ENCODE measurements at regions not wholly inside any gene's neighbourhood (a gene's known extent, or its start where the extent isn't known, plus 50 kb on each side); places are given as distances from the start of the nearest gene placed in this dataset.

- H3K9ac ChIP-seq (ENCODE audit: low read depth, low read length) = no peak overlapping the region
- H3K9me3 ChIP-seq (ENCODE audit: control insufficient read depth, insufficient read depth, low read length) = no peaks in the 10 kb centered on the region
- H3K36me3 ChIP-seq (ENCODE audit: insufficient read depth, low read length) = no peaks in the 10 kb centered on the region
- peaks cover 4% of the 10 kb centered on the region; the same call in 1 of the 2 replicates for H3K4me1 ChIP-seq (ENCODE audit: insufficient read depth, low read length)
These were observed 79.5 kb upstream of the KLHL25 start for GRCh38 chr15:85874236-85874635.

GRCh38 chr15:85875756-85876155 is 81.0 kb upstream of the KLHL25 start:
- Histone ChIP-seq H3K9ac (ENCODE audit: low read depth, low read length) (no peak overlapping the region), H3K36me3 (ENCODE audit: insufficient read depth, low read length) (no peaks in the 10 kb centered on the region), H3K4me1 (ENCODE audit: insufficient read depth, low read length) (peaks cover 4% of the 10 kb centered on the region; the same call in 1 of the 2 replicates), H3K9me3 (ENCODE audit: control insufficient read depth, insufficient read depth, low read length) (no peaks in the 10 kb centered on the region)

DNA sequence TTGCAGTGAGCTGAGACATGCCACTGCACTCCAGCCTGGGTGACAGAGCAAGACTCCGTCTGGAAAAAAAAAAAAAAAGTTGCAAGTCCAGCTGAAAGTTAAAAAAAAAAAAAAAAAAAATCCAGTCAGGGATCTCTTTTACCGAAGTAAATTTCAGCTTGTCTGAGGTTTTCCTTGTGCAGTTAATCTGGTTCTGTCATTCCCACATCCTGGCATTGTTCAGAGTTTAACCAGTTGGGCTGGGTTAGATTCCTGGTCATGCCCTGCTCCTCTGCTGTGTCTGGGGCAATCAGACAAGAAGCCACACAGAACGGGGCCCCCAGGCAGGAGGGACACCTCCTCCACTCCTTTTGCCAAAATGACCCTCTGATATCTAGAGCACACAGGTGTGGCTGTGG is 84.1 kb upstream of the KLHL25 start:
- H3K9ac ChIP-seq (ENCODE audit: low read depth, low read length) = no peak overlapping the region
- H3K4me1 ChIP-seq (ENCODE audit: insufficient read depth, low read length) = peaks cover 4% of the 10 kb centered on the region; the same call in 1 of the 2 replicates
- no peaks in the 10 kb centered on the region for H3K36me3 ChIP-seq (ENCODE audit: insufficient read depth, low read length)
- H3K9me3 ChIP-seq (ENCODE audit: control insufficient read depth, insufficient read depth, low read length) = no peaks in the 10 kb centered on the region

GRCh38 chr15:85879334-85880163 is 84.8 kb upstream of the KLHL25 start:
- Histone ChIP-seq H3K9me3 (ENCODE audit: control insufficient read depth, insufficient read depth, low read length) (no peaks in the 10 kb centered on the region), H3K9ac (ENCODE audit: low read depth, low read length) (no peak overlapping the region), H3K36me3 (ENCODE audit: insufficient read depth, low read length) (no peaks in the 10 kb centered on the region), H3K4me1 (ENCODE audit: insufficient read depth, low read length) (peaks cover 4% of the 10 kb centered on the region; the same call in 1 of the 2 replicates)

- Histone ChIP-seq H3K4me1 (ENCODE audit: insufficient read depth, low read length) (peaks cover 4% of the 10 kb centered on the region; the same call in 1 of the 2 replicates), H3K36me3 (ENCODE audit: insufficient read depth, low read length) (no peaks in the 10 kb centered on the region), H3K9ac (ENCODE audit: low read depth, low read length) (no peak overlapping the region), H3K9me3 (ENCODE audit: control insufficient read depth, insufficient read depth, low read length) (no peaks in the 10 kb centered on the region)
These were observed 85.9 kb upstream of the KLHL25 start for GRCh38 chr15:85880501-85881190.

DNA sequence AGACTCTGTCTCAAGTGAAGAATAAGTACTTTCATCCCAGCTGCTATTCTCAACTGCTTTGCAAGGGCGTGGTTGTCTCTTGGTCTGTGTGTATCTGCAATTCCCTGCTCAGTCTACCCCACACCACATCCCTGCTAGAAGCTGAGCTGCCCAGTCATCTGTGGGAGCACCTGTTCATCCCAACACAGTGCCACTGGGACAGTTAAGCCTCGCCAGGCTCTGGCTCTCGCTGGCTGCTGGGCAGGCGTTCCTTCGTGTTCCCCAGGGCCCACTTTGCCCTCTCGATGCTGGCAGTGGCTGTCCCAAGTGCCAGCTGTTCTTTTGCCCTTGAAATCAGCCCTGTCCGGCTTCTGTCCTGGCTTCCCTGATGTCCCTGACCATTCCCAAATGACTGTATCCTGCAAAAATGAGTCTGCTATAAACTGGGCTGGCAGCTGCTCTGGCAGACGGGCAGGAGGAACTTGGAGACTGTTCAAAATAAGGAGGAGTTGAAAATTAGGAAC is 91.6 kb upstream of the KLHL25 start:
- H3K4me1 ChIP-seq (ENCODE audit: insufficient read depth, low read length) = no peaks in the 10 kb centered on the region
- H3K36me3 ChIP-seq (ENCODE audit: insufficient read depth, low read length) = no peaks in the 10 kb centered on the region
- H3K9me3 ChIP-seq (ENCODE audit: control insufficient read depth, insufficient read depth, low read length) = no peaks in the 10 kb centered on the region
- no peak overlapping the region for H3K9ac ChIP-seq (ENCODE audit: low read depth, low read length)

DNA sequence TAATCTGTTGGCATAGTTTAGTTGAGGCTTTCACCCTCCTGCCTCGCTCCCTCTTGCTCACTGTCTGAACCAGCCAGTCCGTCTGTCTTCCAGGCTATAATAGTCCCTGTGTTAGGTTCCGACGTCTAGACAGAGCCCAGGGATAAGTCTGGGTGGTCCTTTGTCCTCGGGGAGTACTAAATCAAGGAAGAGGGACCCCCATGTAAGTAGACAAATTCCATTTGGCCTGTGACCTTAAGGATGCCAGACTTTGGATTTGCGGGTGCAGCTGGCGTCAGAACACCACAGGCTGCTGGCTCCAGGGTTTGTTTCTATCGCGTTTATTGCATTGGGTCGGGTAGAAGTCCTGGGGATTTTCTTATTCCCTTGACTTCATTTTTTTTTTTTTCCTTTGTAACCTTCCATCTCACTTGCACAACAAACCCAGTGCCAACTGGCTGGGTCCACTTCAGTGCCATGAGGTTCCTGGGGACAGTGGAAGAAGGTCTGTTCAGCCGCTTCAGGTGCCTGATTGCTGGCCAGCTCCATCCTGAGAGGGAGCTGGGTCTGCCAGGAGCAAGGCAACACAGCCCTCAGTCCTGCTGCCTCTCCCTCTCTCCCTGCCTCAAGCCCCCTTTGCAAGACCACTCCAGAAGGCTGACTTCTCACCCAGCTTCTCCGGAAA is 95.4 kb upstream of the KLHL25 start:
- no peak overlapping the region for H3K9ac ChIP-seq (ENCODE audit: low read depth, low read length)
- H3K9me3 ChIP-seq (ENCODE audit: control insufficient read depth, insufficient read depth, low read length) = no peaks in the 10 kb centered on the region
- H3K4me1 ChIP-seq (ENCODE audit: insufficient read depth, low read length) = no peaks in the 10 kb centered on the region
- H3K36me3 ChIP-seq (ENCODE audit: insufficient read depth, low read length) = no peaks in the 10 kb centered on the region

GRCh38 chr15:85890620-85890980 is 95.9 kb upstream of the KLHL25 start:
- Histone ChIP-seq H3K9ac (ENCODE audit: low read depth, low read length) (no peak overlapping the region), H3K4me1 (ENCODE audit: insufficient read depth, low read length) (no peaks in the 10 kb centered on the region), H3K9me3 (ENCODE audit: control insufficient read depth, insufficient read depth, low read length) (no peaks in the 10 kb centered on the region), H3K36me3 (ENCODE audit: insufficient read depth, low read length) (no peaks in the 10 kb centered on the region)

- H3K9ac ChIP-seq (ENCODE audit: low read depth, low read length) = no peak overlapping the region
- no peaks in the 10 kb centered on the region for H3K4me1 ChIP-seq (ENCODE audit: insufficient read depth, low read length)
- H3K36me3 ChIP-seq (ENCODE audit: insufficient read depth, low read length) = no peaks in the 10 kb centered on the region
- no peaks in the 10 kb centered on the region for H3K9me3 ChIP-seq (ENCODE audit: control insufficient read depth, insufficient read depth, low read length)
These were observed 96.7 kb upstream of the KLHL25 start for GRCh38 chr15:85891470-85891869.

DNA sequence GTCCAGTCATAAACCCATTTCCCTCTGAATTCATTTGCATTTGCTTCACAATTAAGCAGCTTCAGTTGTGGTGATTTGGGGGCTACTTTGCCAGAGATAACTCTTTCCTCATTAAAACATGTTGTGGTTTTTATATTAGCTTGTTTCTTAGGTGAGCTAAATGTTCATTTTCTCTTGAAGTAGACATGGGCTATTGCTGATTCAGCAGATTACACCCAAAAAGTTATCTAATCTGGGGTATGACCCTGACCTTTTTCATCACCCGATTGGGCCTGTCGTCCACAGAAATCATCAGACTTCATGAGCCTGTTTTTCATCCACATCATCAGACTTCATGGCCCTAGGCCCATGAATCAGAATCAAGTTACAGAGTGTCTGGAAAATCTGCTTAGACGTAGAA is 97.5 kb upstream of the KLHL25 start:
- Histone ChIP-seq H3K9ac (ENCODE audit: low read depth, low read length) (no peak overlapping the region), H3K36me3 (ENCODE audit: insufficient read depth, low read length) (no peaks in the 10 kb centered on the region), H3K9me3 (ENCODE audit: control insufficient read depth, insufficient read depth, low read length) (no peaks in the 10 kb centered on the region), H3K4me1 (ENCODE audit: insufficient read depth, low read length) (0 out of 2 replicates have a peak, but pooled peaks cover 2% of the 10 kb centered on the region)

DNA sequence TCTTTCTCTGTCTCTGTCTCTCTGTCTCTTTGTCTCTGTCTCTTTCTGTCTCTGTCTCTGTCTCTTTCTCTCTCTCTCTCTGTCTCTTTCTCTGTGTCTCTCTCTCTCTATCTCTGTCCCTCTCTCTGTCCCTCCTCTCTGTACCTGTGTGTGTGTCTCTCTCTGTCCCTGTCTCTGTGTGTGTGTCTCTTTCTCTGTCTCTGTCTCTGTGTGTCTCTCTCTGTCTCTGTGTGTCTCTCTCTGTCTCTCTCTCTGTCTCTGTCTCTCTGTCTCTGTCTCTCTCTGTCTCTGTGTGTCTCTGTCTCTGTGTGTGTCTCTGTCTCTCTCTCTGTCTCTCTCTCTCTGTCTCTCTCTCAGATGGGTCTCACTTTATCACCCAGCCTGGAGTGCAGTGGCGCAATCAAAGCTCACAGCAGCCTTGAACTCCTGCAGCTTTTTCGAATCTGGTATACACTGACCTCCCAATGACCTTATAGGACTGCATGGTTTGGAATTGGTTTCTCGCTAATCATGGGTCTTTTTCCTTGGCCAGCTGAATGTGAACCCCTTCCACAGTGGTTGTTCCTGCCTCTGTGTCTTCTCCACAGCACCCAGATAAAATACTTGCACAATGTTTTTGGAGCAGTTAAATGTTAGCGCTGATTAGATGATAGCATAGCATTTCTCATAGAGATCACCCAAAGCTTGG is 102.6 kb upstream of the KLHL25 start:
- Histone ChIP-seq H3K36me3 (ENCODE audit: insufficient read depth, low read length) (no peaks in the 10 kb centered on the region), H3K9ac (ENCODE audit: low read depth, low read length) (no peak overlapping the region), H3K9me3 (ENCODE audit: control insufficient read depth, insufficient read depth, low read length) (no peaks in the 10 kb centered on the region), H3K4me1 (ENCODE audit: insufficient read depth, low read length) (peaks cover 17% of the 10 kb centered on the region)

DNA sequence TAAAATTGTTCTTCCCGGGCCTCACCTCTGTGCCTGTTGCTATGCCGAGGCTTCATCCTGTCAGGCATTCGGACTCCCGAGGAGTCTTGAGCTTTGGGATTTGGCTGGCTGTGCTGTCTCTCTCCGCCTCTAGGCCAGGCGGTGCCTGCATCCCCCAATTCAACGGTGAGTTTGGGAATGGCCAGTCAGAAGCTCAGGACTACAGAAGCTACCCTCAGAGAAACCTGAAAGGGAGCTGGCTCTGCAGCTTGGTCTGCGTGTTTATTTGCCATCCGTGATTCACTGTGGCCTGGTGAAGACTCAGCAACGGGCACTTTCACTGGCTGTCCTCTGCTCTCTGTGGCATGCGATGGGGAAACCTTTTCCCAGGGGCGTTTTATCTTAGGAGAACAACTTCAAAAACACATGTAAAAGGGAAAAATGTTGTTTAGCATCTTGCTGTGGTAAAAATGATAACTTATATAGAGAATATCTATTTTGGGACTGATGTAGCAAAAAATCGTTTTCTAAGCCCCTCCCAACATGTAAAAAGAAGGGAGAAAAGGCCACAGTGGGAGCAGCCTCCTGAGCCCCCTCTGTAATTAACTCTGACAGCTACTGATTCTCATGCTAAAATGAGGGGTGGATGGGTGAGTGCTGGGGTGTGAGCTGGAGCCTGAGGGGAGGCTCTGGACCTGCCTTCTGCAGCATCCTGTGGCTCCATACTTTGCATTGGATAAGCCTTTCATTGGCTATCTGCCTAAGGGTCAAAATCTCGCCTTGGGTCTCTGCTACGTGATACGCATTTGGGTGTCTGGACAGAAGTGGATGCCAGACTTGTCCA is 103.4 kb upstream of the KLHL25 start:
- Histone ChIP-seq H3K9me3 (ENCODE audit: control insufficient read depth, insufficient read depth, low read length) (no peaks in the 10 kb centered on the region; the same call in 1 of the 2 replicates), H3K9ac (ENCODE audit: low read depth, low read length) (no peak overlapping the region; the same call in 1 of the 2 replicates), H3K4me1 (ENCODE audit: insufficient read depth, low read length) (peaks cover 17% of the 10 kb centered on the region), H3K36me3 (ENCODE audit: insufficient read depth, low read length) (no peaks in the 10 kb centered on the region)

GRCh38 chr15:85899927-85900326 is 105.2 kb upstream of the KLHL25 start:
- H3K9me3 ChIP-seq (ENCODE audit: control insufficient read depth, insufficient read depth, low read length) = no peaks in the 10 kb centered on the region; the same call in 1 of the 2 replicates
- peaks cover 17% of the 10 kb centered on the region for H3K4me1 ChIP-seq (ENCODE audit: insufficient read depth, low read length)
- H3K9ac ChIP-seq (ENCODE audit: low read depth, low read length) = no peak overlapping the region
- no peaks in the 10 kb centered on the region for H3K36me3 ChIP-seq (ENCODE audit: insufficient read depth, low read length)

Measured in ES-I3 (cell line).